HG02885 (cell line): ENCODE measurements at regions not wholly inside any gene's neighbourhood (a gene's known extent, or its start where the extent isn't known, plus 50 kb on each side); places are given as distances from the start of the nearest gene placed in this dataset.

Experiments
- ATAC-seq: cut with Tn5 transposase; IDR thresholded peaks from one replicate; pipeline ENCODE4 v1.9.1; 2021; ENCODE audit warnings: mild to moderate bottlenecking; ENCODE audit not compliant: unreplicated experiment, poor library complexity

GRCh38 chr2:2842466-2842865 is 511.4 kb upstream of the MYT1L start:
- ATAC-seq, result no peak

DNA sequence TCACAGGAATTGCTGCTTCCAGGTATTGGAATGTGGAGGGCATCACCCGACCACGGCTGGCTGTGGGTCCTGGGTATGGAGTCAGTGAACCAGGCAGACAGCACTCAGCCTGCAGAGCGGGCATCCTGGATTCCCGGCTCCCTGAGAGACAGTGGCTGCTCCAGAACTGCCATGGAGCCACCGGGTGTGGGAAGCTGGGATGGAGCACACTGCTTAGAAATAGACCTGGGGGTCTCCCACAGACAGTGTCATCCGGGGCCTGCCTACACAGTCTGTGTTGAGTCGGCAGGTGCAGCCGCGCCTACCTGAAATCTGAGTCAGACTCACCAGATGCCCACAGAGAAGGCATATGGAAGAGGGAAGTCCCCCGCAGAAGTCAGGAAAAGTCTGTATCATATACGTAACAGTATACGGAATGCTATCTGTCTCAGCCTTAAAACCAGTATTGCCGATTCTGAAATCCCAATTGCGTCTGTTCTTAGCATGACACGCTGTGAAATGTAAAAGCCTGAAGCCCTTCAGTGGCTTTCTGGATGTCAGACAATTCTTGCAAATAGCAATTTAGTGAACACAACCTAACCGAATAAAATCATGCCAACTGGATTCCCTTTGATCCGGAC is 509.7 kb upstream of the MYT1L start:
- no peak for ATAC-seq

- ATAC-seq, result no peak
These were observed 508.9 kb upstream of the MYT1L start for GRCh38 chr2:2839782-2840531.

GRCh38 chr2:2839393-2839781 is 508.3 kb upstream of the MYT1L start:
- no peak for ATAC-seq

- ATAC-seq, result no peak
These were observed 507.4 kb upstream of the MYT1L start for GRCh38 chr2:2838548-2838845.

DNA sequence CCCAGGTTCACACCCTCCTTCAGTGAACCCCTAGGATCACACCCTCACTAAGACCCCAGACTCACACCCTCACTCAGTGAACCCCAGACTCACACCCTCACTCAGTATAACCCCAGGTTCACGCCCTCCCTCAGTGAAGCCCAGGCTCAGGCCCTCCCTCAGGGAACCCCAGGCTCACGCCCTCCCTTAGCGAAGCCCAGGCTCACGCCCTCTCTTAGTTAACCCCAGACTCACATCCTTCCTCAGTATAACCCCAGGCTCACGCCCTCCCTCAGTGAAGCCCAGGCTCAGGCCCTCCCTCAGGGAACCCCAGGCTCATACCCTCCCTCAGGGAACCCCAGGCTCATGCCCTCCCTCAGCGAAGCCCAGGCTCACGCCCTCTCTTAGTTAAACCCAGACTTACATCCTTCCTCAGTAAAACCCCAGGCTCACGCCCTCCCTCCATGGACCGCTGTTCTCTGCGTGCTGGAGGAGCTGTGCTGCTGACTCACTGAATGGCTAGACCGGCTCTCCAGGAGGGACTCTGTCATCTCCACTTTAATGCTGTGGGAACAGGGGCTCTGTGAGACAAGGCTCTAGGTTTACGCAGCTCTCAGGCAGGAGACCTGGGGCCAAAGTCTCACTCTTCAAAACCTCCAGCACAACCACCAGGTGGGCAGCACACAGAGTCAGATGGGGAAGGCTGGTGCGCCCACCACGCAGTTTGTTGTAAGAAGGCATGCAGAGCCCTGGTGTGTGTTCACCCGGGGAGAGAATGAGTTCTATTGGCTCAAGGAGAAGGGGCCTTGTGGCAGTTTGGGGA is 506.9 kb upstream of the MYT1L start:
- no peak for ATAC-seq

DNA sequence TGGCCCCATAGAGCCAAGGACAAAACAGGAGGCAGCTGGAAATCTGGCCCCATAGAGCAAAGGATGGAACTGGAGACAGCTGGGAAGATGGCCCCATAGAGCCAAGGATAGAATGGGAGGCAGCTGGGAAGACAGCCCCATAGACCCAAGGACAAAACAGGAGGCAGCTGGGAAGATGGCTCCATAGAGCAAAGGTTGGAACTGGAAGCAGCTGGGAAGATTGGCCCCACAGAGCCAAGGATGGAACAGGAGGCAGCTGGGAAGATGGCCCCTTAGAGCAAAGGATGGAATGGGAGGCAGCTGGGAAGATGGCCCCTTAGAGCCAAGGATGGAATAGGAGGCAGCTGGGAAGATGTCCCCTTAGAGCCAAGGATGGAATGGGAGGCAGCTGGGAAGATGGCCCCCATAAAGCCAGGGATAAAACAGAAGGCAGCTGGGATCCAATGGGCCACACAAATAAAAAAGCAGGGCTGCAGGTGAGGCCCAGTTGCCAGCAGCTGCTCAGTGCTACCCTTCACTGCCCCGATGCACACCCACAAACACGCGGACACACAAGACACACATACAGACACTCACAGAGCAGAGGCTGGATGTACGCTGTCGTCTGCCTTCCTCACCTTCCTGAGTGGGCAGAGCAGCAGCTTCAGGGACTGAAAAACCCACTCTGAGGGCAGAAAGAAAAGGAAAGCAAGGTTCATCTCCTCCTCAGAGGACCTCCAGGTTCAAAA is 505.4 kb upstream of the MYT1L start:
- no peak for ATAC-seq

DNA sequence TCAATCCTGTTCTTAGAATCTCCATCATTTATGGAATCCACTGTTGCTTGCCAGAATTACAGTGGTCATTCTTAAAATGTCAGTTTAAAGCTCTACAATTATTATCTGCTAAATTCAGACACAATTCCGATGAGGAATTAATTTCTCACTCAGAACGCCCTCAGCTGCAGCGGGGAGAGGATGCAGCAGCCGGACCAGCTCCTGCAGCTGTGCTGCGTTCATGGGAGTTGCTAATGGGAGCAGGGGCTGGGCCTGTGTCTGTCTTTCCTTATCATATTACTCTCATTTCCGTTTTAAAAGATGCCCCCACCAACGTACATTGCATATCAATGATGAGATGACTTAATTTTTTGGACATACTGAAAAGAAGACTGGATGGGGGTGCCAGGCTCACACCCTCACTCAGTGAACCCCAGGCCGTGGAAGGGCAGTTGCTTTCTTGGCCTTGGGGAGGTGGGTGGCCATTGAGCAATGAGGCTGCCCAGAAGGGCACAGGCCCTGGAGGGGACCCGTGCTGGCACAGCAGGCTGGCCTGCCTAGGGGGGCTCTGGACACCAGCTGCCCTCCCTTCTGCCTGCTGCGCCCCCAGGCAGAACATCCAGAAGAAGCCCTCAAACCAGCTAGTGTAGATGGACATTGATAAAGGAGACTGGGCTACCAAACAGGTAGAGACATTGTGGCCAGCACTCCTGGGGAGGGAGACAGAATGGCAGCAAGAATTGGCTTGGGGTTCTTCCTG is 503.6 kb upstream of the MYT1L start:
- no peak for ATAC-seq

- no peak for ATAC-seq
These were observed 503.0 kb upstream of the MYT1L start for GRCh38 chr2:2834105-2834504.

DNA sequence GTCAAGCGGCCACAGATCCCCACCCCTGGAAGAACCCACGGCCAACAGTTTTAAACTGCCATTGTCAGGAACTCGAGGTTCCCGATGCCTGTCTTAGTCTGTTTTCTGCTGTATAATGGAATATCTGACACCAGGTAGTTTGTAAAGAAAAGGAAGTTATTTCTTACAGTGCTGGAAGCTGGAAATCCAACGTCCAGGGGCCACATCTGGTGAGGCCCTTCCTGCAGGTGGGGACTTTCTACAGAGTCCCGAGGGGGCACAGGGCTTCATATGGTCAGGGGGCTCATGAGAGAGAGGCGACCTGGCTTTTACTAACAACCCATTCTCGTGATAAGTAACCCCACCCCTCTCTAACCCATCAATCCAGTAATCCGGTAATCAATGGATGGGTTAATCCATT is 501.6 kb upstream of the MYT1L start:
- no peak for ATAC-seq

DNA sequence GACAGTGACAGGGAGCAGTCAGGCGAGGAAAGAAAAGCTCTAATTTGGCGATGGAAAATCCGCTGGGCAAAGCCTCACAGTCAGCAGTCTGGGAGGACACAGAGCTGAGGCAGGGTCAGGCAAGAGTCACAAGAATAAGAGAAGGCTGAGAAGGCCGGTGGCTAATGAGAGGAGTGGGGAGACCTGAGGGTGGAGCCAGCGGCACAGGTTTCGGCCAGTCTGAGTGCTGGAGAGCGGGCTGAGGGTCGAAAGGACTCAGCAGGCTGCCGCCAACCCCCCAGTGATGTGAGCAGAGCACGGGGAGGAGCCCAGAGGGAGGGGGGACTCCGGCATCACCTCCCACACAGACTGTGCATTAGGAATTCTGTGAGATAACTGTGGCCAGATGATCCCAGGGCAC is 500.6 kb upstream of the MYT1L start:
- ATAC-seq, result no peak

- no peak for ATAC-seq
These were observed 499.5 kb upstream of the MYT1L start for GRCh38 chr2:2830576-2830975.

DNA sequence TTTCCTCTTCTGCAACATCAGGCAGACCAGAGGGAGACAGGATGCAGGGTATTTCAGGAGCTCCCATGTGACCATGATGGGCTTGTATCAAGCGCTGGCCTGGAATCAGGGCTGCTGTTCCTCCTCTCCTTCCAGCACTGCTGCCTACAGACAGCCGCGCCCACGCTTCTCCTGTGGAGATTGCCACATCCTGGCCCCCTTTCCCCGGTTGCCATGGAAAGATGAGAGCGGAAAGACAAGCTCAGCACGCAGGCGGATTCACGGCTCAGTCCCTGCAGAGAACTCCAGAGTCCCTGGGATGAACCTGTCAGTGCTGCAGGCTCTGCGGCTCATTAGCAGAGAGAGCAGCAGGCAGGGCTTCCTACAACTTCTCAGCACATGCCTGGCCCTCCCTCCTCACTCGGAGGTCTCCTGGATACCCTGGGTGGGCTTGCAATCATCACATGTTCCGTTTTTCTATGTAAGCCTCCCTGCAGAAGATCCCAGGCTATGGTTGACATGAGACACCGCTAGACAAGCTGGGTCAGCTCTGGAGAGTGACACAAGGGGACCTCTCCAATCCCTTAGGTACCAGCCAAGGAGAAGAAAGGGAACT is 497.8 kb upstream of the MYT1L start:
- no peak for ATAC-seq

DNA sequence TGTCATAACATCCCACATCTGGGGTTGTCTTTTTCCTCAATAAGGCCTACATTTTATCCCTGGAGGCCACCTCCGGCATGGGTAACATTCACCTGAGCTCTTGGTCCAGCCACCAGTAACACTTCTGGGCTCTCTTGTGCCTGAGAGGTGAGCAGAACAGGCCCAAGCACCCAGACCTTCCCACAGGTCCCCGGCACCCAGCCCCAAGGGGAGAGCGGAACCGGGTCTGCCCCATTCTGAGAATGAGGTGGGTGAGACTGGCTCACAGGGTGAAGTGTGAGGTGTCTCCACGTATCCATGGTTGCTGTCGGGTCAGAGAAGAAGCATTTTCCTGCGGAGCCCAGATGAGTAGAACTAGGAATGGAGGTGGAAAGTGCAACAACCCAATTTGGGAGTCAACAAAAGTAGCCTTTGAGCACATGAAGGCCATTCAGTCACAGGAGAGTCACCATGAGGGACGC is 496.7 kb upstream of the MYT1L start:
- no peak for ATAC-seq

DNA sequence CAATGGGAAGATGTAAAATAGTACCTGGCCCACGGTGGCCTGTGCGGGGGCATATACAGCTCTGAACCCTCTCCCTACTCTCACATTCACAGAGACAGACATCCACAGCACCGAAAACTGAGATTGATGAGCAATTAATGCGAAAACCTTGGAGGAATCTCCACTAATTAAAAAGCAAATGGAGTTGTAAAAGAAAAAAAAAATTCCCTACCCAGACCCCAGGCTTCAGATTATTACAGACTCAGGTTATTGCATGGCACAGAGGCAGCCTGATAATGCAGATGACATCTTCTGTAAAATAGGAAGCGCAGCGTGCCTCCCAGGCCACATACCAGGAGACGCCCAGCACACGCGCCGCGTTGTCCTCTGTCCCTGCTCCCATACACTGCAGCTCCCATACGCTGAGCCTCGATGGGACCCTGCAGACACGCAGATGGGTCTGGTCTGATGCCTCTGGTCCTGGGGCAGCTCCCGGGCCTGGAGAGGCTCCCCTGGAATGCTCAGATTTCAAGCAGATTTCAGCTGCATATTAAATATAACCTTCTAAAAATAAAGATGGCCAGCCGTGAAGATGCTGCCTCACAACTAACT is 496.1 kb upstream of the MYT1L start:
- ATAC-seq, result no peak

- no peak for ATAC-seq
These were observed 495.5 kb upstream of the MYT1L start for GRCh38 chr2:2826621-2827020.

DNA sequence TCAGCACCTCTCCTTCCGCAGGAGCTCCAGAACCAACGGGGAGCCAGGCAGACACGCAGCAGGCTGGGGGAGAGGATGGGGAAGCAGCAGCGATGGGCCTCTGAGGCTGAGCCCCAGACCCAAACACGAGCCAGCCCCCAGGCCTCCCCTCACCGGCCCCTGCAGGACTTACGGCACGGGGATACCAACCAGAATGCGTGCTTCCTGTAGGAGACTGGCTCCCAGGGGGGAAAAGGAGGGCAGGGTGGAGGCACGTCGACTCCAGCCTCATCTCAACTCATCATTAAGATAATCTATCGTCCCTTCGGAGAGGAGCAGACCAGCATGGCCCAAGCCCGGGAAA is 495.1 kb upstream of the MYT1L start:
- no peak for ATAC-seq

DNA sequence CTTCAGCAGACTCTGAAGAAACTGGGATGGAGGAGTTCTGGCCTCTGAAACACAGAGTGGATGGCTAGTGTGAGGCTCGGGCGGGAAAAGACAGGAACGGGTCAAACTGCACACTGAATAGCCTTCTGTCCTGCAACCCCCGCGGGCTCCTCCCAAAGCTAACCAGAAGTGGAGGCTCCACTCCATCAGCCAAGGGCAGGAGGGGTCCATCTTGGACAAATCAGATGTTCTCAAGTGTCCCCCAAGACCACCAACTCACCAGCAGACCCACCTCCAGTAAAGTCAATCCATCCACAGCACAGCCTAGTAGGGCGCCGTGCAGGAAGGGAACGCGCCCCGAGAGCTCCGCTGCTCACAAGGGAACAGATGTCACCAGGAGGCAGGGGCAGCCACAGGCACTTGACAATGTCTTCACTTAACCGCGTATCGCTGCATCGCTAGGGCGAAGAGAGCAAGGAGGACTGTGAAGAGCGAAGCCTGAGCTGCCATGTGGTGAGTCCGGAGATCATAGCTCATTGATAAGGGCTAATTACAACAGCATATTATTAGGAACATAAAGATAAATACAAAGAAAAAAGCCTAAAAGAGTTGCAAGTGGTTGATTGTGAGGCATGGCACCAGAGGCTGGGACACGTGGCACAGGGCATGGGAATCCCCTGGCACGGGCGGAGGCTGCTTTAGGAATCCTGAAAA is 494.6 kb upstream of the MYT1L start:
- no peak for ATAC-seq

DNA sequence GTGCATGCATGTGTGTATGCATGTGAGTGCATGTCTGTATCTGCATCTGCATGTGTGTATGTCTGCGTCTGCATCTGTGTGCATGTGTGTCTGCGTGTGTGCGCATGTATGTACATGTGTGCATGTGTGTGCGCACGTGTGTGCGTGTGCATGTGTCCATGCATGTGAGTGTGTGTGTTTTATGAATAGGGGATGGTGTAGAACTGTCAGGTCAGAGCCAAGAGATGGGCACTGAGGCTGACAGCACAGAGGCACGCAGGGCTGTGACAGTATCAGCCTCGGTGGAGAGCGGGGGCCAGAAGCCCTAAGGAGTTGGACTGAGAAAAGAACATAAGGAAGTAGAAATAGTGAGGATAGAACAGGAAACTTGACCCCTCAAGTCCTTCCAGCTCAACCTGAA is 494.0 kb upstream of the MYT1L start:
- ATAC-seq, result no peak
